ENCODE measurements at regions not wholly inside any gene's neighbourhood (a gene's known extent, or its start where the extent isn't known, plus 50 kb on each side); places are given as distances from the start of the nearest gene placed in this dataset.

DNA sequence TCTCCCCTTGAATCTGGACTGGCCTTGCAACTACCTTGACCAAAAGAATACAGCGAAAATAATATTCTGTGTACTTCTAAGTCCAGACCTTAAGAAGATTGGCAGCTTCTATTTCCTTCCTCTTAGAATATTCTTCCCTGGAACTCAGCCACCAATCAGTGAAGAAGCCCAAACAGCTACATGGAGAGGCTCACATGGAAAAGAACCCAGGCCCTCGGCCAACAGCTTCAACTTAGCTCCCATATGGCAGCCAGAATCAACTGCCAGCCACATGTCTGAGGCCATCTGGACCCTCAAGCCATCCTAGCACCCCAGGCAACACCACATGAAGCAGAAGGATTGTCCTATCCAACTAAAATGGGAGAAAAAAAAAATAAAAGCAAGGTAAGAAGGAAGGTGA is 178.8 kb downstream of the IBTK start:
- DNase-seq, result no peak

DNA sequence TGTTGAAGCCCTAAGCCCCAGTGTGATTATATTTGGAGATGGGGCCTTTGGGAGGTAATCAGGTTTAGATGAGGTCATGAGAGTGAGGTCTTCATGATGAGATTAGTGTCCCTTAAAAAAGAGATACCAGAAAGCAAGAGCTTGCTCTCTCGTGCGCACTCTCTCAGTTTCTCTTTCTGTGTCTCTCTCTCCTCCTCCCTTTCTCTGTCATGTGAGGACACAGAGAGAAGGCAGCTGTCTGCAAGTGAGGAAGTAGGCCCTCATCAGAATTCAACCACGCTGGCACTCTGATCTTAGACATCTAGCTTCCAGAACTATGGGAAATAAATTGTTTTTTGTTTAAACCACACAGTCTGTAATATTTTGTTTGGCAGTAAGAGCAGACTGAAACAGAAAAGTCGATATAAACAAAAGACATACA is 180.5 kb downstream of the IBTK start:
- no peak for DNase-seq

DNA sequence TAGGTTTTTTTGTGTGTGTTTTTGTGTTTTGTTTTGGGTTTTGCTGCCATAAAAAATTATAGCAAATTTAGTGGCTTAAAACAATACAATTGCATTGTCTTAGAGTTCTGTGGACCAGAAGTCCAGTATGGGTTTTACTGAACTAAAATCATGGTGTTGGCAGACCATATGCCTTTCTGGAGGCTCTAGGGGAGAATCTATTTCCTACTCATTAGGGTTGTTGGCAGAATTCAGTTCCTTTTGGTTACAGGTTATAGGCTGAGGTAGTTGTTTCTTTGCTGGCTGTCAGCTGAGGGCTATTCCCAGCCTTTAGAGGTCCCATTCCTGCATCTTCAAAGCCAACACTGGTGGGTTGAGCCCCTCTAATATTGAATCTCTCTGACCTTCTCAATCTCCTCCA is 181.3 kb downstream of the IBTK start:
- no peak for DNase-seq

DNA sequence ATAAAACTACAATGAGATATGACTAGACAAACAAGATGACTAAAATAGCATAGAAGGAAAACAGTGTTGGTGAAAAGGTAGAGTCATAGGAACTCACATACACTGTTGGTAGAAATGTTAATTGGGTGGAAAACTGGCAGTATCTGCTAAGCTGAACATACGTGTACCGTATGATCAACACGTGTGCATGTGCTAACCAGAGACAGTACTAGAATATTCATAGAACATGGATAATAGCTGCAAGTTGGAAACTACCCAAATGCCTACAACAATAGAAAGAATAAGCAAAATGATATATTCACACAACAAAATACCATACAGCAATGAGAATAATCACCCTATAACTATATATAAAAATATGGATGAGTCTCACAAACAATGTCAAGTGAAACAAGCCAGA is 184.0 kb downstream of the IBTK start:
- no peak for DNase-seq

DNA sequence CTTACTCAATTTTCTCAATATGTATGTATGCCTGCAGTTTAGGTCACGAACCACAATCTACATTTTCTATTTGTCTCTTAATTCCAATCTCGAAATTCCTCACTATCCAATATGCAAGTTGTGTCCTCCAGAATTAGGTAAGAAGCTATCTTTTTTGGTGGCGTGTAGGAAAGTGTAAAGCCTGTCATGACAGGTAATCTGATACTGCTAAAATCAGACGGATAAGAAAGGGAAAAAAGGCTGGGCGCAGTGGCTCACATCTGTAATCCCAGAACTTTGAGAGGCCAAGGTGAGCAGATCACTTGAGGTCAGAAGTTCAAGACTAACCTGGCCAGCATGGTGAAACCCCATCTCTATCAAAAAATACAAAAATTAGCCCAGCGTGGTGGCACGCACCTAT is 185.3 kb downstream of the IBTK start:
- DNase-seq, result no peak

DNA sequence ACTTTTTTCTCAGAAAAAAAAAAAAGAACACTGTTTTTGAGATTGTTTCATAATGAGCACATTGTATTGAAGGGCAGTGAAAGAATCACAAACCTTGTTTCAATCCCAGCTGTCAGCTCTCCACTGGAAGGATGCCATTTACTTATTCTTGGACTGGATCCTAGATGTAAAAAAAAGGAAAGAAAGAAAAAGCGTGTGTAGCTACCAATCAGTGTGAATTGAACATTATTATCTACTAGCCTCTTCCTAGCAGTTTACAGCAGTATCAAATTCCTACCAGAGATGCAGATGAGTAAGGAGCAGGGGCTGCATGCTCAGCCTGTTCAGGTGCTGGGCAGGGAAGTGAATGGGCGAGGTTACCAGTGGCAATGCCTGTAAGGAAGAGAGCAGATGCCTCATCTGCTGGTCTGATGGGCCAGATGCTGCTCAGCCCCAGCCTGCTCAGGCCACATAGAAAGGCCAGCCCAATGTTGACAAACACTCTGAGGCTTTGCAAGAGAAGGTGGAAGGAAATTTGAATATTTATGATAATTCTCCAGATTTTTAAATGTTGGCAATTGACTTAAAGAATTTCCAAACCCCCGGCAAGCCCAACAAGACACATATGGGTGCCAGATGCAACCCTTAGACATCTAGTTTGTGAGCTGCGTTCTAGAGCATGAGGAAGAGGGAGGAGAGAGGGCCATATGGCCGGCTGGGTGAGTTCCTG is 189.5 kb downstream of the IBTK start:
- DNase-seq, result peak; percentile 88

DNA sequence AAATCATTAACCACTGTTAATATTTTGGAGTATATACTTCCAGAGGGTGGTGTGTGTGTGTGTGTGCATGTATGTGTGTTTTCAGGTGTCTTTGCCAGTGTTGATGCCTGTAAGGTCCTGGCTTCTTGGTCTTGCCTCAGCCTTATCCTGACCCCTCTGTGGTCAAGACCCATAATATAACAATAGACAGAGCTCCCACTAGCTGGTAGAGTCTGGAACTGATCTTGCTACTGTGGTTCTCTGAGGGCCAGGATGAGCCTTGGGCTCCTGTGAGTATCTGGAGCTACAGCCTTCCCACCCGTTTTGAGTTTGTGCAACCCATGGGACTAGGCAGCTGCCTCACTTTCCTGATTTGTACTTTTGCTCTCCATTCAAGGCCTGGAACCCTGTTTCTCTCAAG is 191.0 kb downstream of the IBTK start:
- no peak for DNase-seq

DNA sequence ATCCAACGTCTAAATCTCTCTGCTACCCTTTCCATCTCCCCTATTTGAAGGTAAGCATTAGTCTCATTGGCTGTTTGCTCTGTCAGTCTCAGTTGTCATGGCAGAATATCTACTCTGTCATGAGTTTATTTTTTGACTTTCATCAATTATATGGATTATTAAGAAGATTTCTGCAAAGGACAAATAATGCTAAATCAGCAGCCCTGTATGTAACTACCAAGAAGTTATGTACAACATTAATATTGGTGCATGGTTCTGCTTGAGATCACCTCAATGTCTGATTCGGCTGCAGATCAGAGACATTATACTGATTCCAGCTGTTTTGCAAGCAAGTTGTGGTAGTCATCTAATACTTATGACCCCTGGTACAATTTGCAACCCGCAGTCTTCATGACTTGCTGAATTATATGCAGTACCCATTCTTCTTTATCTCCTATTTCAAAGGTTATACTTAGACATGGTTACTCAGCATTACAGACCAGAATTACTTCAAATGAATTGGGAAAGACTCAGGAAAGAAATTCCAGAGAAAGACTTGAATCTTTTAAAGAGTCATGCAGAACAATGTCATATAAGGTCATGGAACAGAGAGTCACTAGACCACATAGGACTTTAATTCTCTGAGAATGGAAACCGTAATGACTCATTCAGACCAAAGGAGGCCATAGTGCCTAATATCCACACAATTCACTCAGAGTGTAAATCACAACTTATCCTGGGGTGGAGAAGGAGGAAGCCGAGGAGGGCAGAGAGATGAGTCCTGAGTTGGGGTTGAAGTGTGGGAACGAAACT is 201.4 kb downstream of the IBTK start:
- DNase-seq, result no peak

DNA sequence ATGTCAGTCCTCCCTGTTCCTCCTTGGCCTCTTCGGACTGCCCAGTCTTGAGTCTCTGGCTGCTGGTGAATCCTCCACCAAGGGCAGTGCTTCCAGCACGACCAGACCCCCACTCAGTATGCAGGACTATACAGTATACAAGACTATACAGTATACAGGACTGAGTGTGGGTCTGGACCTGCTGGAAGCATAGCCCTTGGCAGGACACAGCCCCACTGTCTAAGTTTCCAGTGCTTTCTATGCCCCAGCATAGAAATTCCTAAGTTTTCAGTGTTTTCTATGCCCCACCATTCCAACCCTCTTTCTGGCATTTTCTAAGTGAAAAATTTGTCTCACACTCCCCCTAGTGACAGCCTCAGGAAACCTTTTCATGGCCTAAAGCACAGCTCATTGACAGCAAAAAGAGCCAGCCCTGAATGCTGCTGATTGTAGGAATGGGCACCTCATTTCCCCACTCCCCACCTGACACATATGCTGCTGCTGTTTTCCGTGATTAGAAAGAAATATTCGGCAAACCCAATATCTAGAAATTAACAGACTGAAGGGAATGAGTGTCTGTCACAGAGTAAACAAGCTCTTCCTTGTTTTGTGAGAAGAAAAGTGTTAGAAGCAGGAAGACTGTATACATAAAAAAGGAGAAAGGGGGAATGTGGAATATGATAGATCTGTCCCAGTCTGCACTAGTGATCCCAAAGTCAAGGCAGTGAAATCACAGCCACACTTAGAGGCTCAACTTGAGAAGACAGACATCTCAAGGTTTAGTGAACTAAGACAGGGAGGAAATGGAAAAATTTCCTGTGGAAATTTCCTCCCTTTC is 206.9 kb downstream of the IBTK start:
- peak; percentile 46 for DNase-seq

DNA sequence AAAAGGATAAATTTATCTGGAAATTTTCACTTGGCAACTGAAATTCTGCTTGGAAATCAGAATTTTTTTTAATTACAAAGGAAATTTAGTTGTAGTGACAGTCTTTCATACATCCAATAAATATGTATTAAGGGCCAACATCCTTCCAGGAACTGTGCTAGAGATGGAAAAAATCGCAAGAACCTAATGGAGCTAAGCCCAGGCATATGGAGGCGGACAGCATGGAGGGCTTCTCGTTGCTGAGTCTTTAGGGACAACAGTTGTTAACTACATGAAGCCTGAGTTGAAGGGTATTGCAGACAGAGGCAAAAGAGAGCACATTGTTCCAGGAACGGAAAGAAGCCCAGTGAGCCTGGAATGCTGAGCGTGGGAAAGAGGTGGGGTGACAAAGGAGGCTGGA is 208.9 kb downstream of the IBTK start:
- no peak for DNase-seq

DNA sequence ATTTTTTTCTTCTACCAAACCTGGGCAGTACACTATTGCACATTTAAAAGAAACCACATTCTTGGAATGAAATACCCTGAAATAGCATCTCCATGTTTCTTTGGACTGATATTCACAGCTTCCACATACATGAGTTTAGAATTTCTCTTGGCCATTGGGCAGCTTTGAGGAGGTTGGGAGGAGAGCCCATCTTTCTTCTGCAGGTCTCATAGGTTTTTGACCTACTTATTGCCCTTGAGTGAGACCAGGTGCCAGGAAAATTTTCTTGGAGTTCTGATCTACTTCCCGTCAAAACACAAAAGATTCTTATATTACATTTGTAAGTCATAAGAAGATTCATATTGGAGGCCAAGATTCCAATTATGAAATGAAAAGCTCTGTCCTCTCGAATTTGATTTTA is 212.0 kb downstream of the IBTK start:
- no peak for DNase-seq

DNA sequence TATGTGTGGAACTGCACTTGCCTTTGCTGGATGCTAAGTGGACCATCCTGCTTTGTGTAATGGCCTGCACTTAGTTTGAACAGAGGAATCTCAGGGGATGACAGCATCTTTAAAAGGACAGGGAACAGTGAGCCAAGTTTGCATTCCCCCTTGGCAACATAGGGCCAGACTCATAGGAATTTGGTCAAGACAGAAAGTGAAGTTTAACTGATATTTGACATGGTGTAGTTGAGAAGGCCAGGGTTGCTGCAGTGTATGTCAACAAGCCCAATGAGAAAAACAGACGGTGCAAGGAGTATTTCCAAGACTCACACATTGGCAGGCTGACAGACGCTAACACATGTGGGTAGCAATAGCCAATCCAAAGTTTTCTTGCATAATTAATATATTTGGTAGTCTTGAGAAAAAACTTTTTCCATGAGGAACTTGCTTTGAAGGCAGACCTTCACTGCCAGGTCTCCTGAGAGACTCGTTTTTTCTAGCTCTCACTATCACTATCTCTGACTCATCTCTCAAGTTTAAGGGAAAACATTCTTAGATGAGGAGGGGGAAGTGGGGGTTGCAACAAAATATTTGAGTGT is 213.8 kb downstream of the IBTK start:
- DNase-seq, result no peak

DNA sequence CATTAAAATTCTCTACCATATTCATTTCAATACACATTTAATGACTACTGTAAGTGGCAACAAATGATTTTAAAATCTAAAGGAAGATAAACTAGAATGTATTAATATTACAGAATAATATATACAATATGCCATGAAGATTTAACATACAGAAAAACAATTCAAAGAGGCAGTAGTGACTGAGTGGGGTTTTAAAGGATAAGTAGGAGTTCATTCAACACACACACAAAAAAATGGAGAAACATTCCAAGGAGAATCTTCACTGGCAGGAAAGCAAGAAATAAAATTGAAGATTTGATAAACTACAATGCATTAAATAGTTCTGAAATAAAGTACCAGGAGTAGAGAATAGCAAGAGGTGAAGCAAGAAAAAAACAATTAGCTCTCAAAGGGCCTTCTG is 215.1 kb downstream of the IBTK start:
- no peak for DNase-seq

DNA sequence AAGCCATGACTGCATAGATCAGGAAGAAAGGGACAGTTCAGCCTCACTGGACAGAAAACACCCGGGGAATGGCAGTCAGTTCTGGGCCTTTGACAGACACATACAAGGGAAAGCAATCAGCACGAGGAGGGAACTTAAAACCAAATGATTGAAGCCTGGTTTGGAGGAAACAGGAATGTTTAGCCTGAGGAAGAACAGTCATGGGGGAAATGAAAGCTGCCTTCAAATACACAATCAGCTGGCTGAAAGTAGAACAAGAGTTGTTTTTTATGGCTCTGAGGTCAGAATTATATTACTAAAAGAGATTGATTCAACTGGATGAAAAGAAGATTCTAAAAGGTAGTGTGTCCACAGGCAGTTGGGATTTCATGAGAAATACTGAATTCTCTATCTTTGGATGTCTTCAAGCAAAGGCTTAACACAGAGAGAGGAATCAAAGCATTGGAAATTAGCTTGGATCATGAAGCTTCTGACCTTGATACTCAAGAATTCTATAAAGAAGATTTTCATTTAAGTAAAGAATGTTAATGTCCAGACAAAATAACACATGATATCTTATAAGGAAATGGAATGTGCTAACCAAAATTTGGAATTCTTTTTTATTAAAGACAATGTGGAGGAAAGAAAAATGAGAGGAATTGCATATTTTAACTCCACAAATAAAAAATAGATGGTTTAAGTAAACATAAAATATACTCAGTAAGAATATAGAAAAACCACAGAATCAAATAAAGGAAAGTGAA is 216.6 kb downstream of the IBTK start:
- DNase-seq, result no peak

DNA sequence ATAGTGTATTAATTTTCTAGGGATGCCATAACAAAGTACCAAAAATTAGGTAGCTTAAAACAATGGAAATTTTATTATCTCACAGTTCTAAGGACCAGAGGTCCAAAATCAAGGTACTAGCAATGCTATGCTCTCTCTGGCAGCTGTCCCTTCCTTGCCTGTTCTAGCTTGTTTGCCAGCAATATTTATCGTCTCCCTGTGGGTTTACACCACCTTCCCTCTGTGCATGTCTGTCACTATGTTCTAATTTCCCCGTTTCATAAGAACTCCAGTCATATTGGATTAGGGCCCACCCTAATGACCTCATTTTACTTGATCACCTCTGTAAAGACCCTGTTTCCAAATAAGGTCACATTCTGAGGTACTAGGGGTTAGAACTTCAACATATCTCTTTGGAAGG is 217.2 kb downstream of the IBTK start:
- DNase-seq, result no peak

DNA sequence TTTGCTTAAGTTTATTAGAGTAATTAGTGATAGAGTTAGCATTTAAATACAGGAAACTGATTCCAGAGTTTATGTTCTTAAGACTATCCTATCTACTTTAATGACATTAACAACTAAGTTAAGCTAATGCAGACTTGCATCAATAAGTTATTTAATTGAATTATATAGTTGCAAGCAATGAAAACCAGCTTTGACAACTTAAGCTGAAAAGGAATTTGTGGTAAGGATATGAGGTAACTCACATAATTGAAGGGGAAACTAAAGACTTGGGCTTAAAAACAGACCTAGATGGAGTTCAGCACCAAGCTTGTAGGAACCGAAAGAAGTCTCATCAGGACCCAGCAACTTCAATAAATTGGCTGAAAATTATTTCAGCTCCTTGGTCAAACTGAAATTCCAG is 222.3 kb downstream of the IBTK start:
- DNase-seq, result no peak

DNA sequence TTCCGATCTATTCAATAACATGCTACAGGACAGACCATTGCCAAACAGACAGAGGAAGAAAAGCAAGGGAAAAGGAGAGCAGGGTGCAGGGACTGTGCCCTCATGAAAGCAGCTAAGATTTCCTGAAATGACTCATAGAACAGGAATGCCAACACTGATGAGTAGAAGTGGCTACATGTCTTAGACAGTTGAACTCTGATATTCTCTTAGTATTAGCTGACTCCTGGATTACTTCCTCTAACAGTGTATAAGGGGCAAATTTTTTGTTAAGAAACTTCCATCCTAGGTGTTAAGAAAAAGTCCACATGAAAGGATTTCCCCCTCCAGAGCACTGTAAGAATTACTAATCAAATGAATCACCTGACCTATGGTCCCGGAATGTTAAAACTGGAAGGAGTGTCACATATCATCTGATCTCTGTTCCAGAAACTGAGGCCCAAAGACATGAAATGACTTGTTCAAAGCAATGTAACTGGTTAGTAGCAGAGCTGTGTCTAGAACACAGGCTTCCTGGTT is 224.9 kb downstream of the IBTK start:
- no peak for DNase-seq

DNA sequence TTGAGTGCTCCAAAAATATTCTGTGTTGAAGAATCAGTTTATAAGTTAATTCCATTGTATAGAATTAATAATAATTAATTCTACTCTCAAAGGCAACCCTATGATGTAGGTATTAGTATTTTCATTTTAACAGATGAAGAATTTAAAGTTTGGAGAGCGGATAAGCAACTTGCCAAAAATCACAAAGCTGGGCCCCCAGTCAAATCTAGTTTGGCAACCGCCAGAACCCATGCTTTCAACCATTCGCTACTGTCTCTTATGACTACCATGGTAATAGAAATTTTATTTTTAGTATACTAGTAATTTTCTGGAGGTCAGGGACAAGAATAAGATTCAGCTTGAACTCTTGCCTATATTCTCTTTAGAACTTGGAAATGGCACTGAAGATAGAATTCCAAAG is 229.8 kb downstream of the IBTK start:
- DNase-seq, result no peak

DNA sequence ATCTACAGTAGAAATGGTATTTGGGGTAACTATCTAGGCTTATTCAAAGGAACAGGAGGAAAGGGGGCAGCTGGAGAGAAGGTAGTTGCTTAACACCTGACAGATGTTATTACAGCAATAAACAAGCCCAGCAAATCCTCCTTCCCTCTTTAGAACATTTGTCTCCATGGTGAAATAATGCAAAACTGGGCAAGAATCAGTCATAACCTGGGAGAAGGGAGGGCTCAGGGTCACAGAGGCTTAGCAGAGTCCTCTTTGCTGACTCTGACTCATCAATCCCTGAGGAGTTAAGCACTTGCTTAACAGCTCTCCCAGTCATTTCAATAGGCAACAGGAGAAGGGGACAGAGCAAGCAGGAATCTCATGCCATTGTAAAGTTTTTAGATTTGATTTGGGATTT is 230.3 kb downstream of the IBTK start:
- DNase-seq, result no peak

DNA sequence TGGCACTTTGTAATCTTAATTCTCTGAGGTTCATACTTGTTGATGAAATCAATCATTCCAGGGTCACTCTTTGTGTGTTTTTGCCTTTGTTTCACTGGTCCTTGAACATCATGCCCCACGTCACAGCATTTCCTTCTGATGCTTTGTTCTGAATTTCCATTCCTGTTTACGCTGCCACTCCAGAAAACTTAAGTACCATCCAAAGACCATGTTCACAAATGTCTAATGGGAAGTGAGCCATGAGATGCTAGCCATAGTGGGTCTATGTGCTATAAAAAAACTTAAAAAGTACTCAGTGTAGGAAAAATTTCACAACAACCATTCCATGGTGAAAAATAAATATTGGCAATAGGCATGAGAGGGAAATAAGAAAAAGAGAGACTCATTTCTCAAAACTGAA is 232.0 kb downstream of the IBTK start:
- DNase-seq, result no peak

DNA sequence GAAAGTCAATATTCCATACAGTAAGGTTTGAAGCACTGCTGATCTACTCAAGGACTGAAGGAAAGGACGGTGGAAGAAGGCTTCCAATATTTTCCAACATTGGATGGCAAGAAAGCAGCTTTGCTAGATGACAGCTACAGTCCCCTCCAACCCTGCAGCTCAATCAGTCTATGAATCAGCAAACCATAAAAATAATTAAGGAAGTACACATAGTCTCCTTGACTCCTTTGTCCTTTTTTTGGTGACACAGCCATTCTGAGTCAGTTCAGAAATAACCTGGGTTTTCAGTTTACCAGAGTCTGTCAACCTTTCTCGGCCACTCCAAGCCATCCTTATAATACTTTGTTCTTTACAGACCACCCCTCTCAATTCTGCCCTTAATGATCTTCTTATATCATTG is 232.5 kb downstream of the IBTK start:
- no peak for DNase-seq

Measured in NCI-H748 treated with DMSO at 0.1 percent for 48 hours (cell line).